Calu3 (cell line): ENCODE measurements at regions not wholly inside any gene's neighbourhood (a gene's known extent, or its start where the extent isn't known, plus 50 kb on each side); places are given as distances from the start of the nearest gene placed in this dataset.

ENCODE experiments used
- BruUV-seq: library from RNA; stranded (reverse); fragments of 400-500 nt; replicated peaks from 2 replicates; lab custom pipeline; 2021; lab: Mats Ljungman, UMichigan
- CTCF ChIA-PET: fragments of 300-600 bp; sonication (Branson Sonifier 250); formaldehyde crosslinking; loops from one replicate; lab custom pipeline; 2022; ENCODE audit warnings: antibody characterized with exemption; lab: Charles Lee
- DNase-seq: peaks from one replicate; pipeline ENCODE4 v3.0.0; 2022
- H3K27ac Mint-ChIP-seq: one replicate; pipeline ENCODE4 v1.8.0; 2022; ENCODE audit warnings: mixed read lengths; ENCODE audit not compliant: unreplicated experiment
- H3K27me3 Mint-ChIP-seq: one replicate; pipeline ENCODE4 v1.8.0; 2022; ENCODE audit warnings: mixed read lengths; ENCODE audit not compliant: unreplicated experiment
- H3K36me3 Mint-ChIP-seq: one replicate; pipeline ENCODE4 v1.8.0; 2022; ENCODE audit warnings: mild to moderate bottlenecking, moderate library complexity, mixed read lengths; ENCODE audit not compliant: insufficient read depth, unreplicated experiment
- H3K4me1 Mint-ChIP-seq: one replicate; pipeline ENCODE4 v1.8.0; 2022; ENCODE audit warnings: mild to moderate bottlenecking, low read depth, mixed read lengths; ENCODE audit not compliant: unreplicated experiment
- H3K4me3 Mint-ChIP-seq: one replicate; pipeline ENCODE4 v1.8.0; 2022; ENCODE audit warnings: mild to moderate bottlenecking, low read depth, moderate library complexity, mixed read lengths; ENCODE audit not compliant: unreplicated experiment
- H3K9me3 Mint-ChIP-seq: one replicate; pipeline ENCODE4 v1.8.0; 2022; ENCODE audit warnings: low read depth, mixed read lengths; ENCODE audit not compliant: unreplicated experiment
- intact Hi-C: fragments of 100-400 bp; cut with micrococcal nuclease; formaldehyde crosslinking; loops from one replicate; pipeline ENCODE4 v1.10.0; 2022; ENCODE audit not compliant: unreplicated experiment
- TF ChIP-seq, protein P1 (sequence below): fragments of 200-600 bp; IDR thresholded peaks from one replicate; pipeline ENCODE4 v1.8.0; 2022; ENCODE audit warnings: antibody characterized with exemption; ENCODE audit not compliant: unreplicated experiment

DNA sequence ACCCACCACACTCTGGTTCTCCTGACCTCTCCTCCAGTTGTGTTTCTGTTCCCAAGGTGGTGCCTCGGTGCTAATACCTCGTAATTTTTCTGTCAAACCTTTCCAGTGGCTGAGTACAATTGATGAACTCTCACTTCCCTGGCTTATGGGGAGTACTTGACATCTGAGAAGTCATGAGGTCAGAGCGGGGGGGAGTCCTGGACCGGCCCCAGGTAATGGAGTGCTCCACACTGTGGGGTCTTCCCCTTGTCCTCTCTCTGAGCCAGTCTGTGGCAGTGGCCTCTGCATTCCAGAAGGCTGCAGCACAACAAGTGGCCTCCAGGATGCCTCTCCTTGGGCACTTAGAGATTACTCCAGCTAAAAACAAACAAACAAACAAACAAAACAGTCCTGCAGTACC is 122.5 kb upstream of the TRIM2 start:
- intact Hi-C loops = no loop called here
- BruUV-seq = no TSS peak

DNA sequence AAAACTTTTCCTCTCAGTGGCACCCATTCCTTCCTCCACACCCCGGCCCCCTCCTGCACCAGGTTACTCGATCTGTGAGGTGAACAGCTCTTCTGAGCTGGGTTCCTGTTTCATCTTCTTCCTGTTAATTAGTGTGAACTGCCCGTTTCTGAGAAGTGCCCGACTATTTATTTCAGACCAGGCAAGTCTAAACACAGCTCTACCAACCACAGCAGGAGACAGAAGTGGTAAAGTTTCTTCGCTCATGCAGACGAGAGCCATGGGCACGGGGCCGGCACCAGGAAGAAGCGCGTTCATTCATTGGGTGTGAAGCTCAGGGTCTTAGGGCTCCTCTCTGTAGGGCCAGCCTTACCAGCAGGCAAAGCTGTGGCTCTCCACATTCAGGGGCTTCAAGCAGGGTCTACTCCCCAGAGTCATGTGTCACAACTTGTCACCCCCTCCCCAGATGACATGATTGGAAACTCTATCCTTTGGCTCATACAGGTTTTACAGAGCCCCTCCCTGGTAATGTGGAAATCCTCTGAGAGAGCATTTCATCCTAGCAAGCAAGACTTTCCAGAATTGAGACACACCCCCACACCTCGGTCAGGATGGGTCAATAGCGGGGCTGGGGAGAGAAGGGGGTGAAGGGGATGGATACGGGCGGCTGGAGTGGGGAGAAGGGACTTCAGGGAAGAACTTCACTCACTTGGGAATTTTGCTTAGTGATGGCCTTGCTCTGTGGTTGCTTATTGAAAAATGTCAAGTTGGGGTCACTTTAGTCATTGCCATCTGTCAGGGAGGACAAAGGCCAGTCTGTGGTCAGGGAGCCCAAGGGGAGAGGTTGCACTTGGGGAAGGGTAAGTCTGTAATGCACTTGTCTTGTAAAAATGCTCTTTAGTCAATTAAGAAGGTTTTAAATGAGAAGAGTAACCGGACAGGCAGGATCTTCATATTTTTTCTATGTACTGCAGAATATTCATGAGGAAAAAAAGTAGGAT is 121.6 kb upstream of the TRIM2 start:
- CTCF ChIA-PET = interaction anchor here (0.6 to 1.4 kb wide), 6 partner anchors 33 to 147 kb away, joined by 3 to 36 read pairs (median 4); no protein-coding TSS in a partner anchor
- H3K4me1 Mint-ChIP-seq = peaks cover 18% of the 10 kb centered on the region
- no peaks in the 10 kb centered on the region for H3K36me3 Mint-ChIP-seq
- TF ChIP-seq, protein P1, sequence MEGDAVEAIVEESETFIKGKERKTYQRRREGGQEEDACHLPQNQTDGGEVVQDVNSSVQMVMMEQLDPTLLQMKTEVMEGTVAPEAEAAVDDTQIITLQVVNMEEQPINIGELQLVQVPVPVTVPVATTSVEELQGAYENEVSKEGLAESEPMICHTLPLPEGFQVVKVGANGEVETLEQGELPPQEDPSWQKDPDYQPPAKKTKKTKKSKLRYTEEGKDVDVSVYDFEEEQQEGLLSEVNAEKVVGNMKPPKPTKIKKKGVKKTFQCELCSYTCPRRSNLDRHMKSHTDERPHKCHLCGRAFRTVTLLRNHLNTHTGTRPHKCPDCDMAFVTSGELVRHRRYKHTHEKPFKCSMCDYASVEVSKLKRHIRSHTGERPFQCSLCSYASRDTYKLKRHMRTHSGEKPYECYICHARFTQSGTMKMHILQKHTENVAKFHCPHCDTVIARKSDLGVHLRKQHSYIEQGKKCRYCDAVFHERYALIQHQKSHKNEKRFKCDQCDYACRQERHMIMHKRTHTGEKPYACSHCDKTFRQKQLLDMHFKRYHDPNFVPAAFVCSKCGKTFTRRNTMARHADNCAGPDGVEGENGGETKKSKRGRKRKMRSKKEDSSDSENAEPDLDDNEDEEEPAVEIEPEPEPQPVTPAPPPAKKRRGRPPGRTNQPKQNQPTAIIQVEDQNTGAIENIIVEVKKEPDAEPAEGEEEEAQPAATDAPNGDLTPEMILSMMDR = no peak
- peak overlapping the region; percentile 33 for H3K27ac Mint-ChIP-seq
- no peak overlapping the region for H3K4me3 Mint-ChIP-seq
- no peaks in the 10 kb centered on the region for H3K9me3 Mint-ChIP-seq
- intact Hi-C loops = loop anchor here (1.0 kb wide), 1 partner anchor 46 kb away; no protein-coding TSS in a partner anchor
- no peaks in the 10 kb centered on the region for H3K27me3 Mint-ChIP-seq
- BruUV-seq = no TSS peak
- no peak for DNase-seq

More for the DNA sequence above, 122.5 kb upstream of the TRIM2 start:
- no peak for DNase-seq
- CTCF ChIA-PET = no interaction called here
- no peaks in the 10 kb centered on the region for H3K27me3 Mint-ChIP-seq
- no peaks in the 10 kb centered on the region for H3K9me3 Mint-ChIP-seq
- H3K4me1 Mint-ChIP-seq = peaks cover 18% of the 10 kb centered on the region
- H3K27ac Mint-ChIP-seq = no peak overlapping the region
- no peaks in the 10 kb centered on the region for H3K36me3 Mint-ChIP-seq
- no peak overlapping the region for H3K4me3 Mint-ChIP-seq
- TF ChIP-seq, protein P1 = no peak

DNA sequence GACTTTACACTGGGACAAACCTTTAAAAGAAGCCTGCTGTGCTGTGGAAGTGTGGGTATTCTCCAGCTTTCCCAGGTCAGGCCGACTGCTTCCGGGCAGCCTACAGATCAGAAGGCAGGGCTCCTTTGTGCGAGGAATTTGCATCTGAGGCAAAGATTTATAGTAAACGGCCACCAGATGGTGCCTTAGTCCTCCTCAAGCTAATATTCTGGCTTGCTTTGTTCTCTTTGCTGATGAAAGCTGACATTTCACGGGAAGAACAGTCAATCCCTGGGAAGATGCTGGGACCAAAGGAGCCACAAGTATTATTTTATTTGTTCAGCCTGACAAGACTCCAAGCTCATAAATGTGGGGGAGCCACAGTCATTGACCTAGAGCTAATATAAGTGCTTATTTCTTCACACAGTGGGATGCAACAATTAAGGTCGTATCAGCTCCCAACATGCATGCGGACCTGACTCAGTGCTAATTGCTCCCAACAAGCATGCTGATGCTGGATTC is 120.7 kb upstream of the TRIM2 start:
- no peaks in the 10 kb centered on the region for H3K27me3 Mint-ChIP-seq
- intact Hi-C loops = loop anchor here (1.0 kb wide), 1 partner anchor 45 kb away; no protein-coding TSS in a partner anchor
- no peak overlapping the region for H3K4me3 Mint-ChIP-seq
- no peaks in the 10 kb centered on the region for H3K36me3 Mint-ChIP-seq
- no peaks in the 10 kb centered on the region for H3K9me3 Mint-ChIP-seq
- BruUV-seq = no TSS peak
- DNase-seq = peak; percentile 61
- H3K27ac Mint-ChIP-seq = peak overlapping the region; percentile 33
- CTCF ChIA-PET = interaction anchor here (0.6 to 1.4 kb wide), 6 partner anchors 32 to 148 kb away, joined by 3 to 36 read pairs (median 4); no protein-coding TSS in a partner anchor
- TF ChIP-seq, protein P1 = peak; percentile 51
- H3K4me1 Mint-ChIP-seq = peaks cover 18% of the 10 kb centered on the region

DNA sequence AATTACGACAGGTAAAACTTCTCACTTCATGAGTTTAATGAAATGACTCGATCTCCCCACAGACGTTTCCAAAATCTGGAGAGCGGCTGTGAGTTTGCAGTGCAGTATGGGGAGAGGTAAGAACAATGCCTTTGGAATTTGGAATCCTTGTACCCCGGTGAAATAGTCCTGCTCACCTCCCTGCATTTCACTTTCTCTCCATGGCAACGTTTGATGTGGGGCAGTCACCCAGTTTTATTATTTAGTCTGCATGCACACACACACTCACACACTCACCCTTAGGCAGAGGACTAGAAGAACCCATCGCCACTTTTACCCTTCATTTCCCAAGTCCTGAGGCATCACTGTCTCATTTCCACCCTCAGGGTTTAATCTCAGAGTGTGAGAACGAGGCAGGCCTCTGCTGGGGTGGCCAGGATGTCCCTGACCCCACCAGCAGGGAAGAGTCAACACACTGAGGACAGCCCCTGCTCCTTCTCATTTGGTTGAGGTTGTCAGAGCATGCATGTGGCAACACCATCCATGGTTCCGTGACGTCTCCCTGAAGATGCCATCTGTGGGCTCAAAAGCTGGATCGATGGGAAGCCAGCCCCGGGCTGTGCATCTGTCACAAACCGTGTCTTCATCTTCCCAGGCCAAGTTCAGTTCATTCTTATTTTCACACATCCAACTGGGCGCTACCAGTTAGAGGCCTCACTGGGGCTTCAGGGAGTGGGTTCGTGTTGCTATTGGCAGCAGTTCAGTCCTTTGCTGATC is 119.8 kb upstream of the TRIM2 start:
- TF ChIP-seq, protein P1 = no peak
- Mint-ChIP-seq H3K36me3 (no peaks in the 10 kb centered on the region), H3K27ac (no peak overlapping the region), H3K9me3 (no peaks in the 10 kb centered on the region), H3K27me3 (no peaks in the 10 kb centered on the region), H3K4me3 (no peak overlapping the region), H3K4me1 (peaks cover 18% of the 10 kb centered on the region)
- DNase-seq = no peak
- intact Hi-C loops = no loop called here
- CTCF ChIA-PET = interaction anchor here (1.4 kb wide), 2 partner anchors 43 kb away, joined by 4 to 36 read pairs; no protein-coding TSS in a partner anchor
- no TSS peak for BruUV-seq
